AML-193 (cell line): ENCODE measurements at regions not wholly inside any gene's neighbourhood (a gene's known extent, or its start where the extent isn't known, plus 50 kb on each side); places are given as distances from the start of the nearest gene placed in this dataset.

ENCODE experiments used
- DNase-seq, 2 experiments: peaks; one replicate each; lab custom pipeline; 2025; lab: John Stamatoyannopoulos, UW

DNA sequence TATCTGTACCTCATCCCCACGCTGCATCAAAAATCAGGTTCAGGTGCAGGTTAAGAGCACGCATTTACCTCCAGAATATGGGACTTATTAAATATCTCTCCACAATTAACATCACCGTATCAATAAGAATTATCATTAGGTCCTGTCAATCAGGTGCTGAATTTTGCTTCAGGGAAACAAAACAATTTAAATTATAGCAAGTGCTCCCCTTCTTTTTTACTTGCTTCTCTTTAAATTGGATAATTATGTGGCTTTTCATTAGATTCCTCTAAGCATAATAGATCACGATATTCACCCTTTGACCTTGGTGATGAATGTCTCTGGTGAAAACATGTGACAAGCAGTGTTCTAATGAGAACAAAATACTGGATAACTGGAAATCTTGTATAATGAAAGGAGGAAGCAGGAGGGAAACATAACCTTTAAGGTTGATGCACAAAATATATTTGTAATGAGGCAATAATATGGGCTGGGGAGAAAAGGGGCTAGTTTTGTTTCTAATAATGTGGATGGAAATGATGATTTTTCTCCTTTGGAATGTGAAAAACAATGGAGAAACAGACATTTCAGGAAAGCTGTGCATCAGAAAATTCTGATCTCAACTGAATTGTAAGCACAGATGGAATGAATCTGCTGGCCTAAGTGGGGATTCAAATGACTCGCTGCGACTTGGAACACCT lies 166.9 kb downstream of the SNX10 start:
- DNase-seq: no peak

DNA sequence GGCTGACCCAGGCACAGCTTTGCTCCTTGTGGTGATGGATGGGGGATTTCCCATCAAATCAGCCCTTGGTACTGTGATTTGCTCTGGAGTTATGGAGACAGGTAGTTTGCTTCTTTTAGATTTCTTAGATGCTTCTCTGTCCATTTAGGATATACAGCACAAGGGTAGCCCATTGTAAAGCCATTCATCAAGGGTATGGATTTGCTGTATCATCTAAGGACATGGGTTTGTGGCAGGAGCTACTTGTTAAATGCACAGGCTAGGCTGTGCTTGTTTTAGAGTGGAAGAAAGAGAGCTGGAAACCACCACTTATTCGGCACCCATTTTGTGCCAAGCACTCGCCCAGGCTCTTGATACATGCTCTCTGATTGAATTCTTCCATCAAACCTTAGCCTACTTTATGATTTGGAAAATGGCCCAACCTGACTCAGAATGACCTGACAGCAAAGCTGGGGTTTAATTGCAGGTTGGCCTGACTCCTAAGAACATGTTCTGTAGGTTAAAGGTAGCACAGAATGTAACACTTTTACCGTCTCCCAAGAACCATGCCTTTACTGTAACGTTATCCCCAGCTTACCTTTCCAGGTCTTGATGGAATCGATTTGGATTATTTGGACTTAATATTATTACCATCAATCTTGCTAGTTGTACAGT lies 168.0 kb downstream of the SNX10 start:
- DNase-seq: no peak

DNA sequence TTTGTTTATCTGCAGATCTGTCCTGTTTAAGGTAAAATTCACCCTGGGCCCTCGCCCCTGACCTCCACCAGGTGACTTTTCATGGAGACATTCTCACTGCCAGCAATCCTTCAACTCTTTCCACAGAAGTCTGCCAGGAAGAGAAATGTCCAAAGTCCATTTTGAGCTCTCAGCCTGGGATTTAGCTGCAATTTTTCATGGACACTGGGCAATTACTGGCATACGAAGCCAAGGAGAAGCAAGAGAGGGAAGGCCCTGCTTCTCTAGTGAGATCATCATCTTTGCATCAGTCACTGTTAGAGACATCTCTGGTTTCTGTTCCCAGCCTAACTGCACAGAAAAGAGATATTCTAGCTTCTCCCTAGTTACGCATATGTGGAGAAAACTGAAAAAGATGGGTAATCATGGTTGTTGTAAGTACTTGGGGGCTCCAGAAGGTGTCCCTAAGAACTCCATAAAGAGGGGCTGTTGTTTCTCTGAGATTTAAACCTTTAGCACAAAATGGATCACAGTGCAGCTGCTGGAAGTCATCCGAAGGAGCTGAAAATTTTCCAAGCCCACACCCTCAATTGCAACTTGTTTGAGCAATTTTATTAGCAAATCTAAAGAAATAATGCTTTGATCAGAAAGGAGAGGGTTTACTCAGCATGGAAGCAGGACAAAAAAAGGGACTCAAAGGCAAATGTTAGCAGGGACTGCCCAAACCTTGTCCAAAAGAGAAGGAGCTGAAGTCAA lies 168.9 kb downstream of the SNX10 start:
- no peak for DNase-seq

DNA sequence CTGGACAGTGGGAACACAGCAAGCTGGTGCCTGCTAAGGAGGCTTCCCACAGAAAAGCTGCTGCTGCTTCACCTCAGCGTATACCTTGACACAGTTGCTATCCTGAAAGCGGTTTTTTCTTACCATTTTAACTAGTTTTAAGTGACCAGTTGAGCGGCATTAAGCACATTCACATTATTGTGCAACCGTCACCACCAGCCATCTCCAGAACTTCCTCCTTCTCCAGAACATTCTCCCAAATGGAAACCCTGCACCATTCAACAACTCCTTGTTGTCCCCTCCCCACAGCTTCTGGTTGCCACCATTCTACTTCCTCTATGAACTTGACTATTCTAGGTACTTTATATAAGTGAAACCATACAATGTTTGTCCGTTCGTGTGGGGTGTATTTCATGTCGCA lies 169.9 kb downstream of the SNX10 start:
- no peak for DNase-seq

DNA sequence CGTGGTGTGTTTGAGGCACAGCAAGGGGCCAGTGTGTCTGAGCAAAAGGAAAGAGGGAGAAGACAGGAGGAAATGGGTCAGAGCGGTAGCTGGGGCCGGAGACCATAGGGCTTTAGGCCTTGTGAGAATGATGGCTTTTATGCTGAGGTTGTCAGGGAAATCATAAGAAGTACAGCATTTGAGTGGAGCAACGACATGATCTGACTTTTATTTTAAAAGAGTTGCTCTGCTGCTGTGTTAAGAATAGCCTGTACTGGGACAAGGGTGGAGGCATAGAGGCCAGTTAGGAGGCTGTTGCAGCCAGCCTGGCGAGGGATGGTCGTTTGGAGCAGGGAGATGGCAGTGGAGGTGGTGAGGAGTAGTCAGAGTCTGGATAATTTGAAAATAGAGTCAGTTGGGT lies 174.3 kb downstream of the SNX10 start:
- no peak for DNase-seq

DNA sequence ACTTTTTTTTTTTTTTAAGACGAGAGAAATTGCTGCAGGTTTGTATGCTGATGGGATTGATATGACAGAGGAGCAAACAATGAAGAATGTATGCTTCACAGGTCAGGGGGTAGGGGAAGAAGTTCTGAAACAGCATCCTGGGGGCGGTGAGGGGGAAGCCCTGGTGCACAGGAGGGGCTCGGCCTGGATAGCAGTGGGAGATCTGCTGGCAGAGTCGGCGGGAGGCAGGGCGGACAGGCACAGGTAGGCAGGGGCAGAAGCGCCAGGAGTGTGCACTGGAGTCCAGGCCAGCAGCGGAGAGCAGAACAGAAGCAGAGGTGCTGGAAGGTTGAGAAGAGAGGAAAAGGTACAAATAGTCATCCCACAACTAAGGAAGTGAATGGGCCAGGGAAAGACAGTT lies 175.4 kb downstream of the SNX10 start:
- DNase-seq: no peak

DNA sequence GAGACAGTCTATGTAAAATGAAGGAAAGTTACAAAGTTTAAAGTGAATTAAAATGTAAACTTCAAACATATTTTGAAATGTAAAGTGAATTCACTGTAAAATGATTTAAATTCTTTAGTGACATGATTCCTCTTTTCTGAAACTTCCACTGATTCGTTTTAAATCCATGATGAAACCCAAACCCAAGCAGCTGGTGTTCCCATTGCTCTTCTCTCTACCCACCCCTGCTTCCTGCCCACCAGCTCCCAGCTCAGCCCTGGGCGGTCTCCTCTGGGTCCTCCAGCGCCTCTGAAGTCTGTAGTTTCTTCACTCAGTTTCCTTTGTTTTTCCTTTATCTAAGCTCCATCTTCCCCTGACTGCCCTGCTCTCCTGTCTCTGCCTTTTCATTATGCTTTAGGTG lies 175.9 kb downstream of the SNX10 start:
- no peak for DNase-seq

DNA sequence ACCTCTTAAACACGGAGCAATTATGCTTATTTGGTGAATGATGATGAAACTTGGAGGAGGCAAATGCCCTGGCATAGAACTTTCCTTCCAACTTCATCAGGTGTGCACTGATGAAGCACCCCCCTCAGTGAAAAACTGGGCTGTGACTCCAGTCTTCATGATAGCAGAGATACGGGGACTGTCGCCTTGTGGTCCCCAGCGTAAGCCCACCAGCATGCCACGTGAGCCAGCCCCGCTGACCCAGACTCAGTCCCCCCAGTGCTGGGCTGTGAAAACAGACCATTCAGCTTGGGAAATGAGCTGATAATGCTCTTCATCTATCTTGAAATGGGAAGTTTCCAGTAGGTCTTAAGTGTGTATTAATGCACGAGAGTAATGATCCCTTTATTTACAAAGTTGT lies 177.0 kb downstream of the SNX10 start:
- no peak for DNase-seq

DNA sequence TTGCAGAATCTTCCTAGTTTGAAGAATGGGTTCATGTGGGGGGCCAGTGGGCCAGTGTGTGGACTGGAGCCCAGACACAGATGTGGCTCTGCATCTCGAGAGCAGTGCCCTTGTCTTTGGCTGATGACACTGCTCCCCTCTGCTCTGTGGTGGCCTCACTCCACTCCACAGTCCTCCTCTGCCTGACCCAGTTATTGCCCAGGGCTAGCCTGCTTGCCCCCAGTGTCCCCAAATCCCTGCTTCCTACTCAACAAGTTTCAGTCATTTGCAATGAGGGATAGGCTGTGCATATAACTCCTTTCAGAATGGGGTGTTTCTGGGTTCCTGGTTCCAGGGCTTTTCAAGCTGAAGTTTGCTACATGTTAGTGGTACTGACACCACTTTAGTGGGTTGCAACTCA lies 177.5 kb downstream of the SNX10 start:
- DNase-seq: no peak

DNA sequence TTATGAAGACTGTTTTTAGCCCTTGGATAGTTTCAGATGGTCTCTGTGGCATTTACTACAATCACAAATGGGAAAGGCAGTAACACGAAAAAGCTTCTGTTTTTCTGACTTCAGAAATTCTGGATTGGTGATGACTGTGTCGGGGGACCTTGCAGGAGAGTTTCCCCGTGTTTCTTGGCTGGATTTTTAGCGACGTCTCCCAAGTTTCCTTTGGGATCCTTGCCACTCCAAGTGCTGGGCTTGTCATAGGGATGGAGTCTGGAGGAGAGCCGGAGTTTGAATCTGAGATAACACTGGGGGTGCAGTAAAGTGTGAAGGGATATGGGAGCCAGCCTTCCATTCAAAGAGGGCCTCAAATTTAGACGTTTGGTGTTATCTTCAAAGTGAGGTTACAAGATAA lies 179.0 kb downstream of the SNX10 start:
- no peak for DNase-seq

DNA sequence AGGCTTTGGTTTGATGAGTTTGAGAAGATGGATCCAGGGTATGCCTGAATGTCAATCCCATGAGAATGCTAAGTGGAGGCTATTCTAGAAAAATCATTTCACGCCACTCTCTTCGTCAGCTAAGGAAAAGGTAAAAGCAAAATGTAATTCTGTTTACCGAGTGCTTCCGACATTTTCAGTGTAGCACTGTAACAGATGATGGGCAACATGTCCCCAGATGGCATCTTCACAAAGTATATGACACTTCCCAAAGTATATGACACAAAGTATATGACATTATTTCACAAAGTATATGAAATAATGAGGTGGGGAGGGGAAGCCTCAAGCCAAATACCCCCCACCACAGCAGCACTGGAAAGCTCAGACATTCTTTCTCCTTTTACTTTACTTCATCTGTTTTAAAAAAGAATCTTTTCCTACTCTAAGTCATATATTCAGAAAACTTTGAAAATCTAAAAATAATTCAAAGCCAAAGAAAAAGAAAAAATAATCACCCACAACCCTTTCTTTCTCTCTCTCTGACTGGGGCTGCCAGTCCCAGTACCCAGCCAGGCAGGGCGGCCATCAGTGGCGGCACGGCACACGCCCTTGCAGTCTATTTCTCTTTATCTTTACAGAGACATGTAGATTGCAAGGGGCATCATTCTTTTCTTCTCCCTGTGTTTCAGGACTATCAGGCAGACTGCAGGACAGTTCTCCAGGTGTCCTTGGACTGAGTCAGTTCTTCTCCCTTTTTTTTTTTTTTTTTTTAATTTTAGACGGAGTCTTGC lies 179.8 kb downstream of the SNX10 start:
- no peak for DNase-seq

DNA sequence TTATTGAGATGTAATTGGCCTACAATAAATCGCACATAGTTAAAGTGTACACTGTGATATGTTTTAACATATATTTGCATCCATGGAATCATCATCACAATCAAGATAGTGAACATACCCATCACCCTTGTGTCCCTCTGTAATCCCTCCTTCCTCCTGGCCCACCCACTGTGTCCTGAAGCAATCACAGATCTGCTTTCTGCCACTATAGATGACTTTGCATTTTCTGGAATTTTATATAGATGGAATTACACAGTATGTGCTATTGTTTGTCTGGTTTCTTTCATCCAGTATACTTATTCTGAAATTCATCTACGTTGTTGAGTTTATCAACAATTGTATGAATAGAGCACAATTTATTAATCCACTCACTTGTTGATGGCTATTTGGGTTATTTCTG lies 181.3 kb downstream of the SNX10 start:
- no peak for DNase-seq

DNA sequence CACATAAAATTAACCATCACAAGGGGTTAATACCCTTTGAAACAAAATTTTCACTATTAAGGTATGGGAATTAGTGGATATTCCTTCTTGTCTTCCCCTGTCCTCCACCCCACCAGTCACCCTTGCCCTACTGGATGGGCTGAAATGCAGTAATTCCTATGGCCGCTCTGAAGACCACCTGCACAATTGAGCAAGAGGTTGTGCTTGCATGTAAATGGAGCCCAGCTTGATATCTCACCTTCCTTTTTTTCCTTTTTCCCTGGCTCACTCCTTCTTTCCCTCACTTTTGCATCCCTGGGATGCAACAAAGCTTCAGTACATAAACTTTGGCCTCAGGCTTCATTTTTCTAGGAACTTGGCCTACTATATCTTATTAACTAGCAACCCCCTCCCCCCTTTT lies 184.6 kb downstream of the SNX10 start:
- no peak for DNase-seq

DNA sequence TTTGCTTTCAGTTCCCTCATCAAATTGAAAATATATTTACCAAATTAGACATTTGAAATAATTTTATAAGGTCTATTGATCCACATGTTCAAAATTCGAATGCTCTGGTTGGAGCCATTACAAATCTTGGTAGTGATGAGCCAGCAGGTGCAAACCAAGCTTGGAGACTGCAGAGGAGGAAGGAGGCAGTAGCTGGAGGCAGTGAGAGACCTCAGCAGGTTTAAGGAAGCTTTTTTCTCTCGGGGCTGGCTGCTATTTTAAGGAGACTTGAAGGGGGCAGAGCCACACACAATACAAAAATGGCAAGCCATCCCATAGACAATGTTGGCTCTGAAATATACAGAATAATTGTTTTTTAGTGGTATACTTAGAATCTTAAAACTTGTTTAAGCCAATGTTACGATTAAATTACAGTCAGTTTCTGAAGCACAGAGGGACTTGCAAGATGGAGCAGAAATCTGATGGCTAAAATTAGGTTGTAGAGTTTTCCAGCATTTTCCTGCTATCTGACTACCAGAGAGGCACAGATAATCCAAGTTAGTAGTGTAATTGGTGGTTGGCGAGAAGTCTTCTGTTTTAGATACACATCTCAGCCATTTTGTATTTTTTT lies 185.8 kb downstream of the SNX10 start:
- no peak for DNase-seq

DNA sequence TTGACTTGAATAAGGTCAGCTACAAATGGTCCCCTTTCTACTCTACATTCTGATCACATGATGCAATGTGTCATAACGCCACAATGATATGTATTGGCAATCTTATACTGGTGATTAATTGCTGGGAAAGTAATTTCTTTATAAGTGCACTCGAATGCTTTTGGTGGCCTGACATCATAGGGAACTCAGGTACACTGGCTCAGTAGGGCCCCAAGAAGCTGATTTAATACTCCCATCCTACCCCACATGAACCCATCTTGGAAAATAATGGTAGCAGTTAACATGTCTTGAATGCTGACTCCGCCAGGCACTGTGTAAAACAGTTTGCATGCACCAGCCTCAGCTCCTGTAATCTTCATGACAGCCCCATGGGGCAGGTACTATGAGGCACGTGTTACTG lies 186.9 kb downstream of the SNX10 start:
- DNase-seq: no peak

DNA sequence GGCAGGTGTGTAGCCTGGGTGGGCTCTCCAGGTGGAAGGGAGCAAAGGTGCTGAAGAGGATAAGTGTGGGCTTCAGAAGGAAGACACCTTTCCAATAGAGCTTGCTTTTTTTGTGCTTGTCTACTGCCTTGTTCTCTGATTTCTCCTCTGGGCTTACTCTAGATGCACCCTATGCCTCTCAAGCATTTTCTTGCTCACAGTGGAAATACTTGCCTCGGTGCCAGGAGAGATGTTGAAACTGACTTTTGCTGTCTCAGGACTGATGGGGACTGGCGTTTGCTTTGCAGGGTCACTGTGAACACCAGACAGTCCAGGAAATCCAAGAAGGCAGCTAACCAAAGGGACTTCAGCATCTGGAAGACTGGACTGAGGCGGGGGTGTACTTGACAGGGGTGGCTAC lies 187.9 kb downstream of the SNX10 start:
- no peak for DNase-seq

DNA sequence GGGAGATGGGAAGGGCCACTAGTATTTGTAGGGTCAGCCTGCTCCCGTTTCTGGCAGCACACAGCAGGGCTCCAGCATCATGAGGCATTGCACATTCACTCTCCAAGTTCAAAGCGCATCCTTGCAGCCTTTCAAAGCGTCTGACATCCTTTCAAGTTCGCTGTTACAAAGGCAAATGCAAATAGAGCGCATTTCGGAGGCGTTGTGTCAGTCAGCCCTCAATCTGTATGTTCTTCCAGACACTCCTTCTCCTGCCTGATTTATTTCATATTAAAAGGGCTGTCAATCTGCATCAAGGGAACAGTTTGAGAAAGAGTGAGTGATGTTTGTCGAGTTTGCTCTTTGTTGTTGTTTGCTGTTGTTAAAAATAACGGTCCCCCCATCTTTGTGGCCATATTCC lies 188.5 kb downstream of the SNX10 start:
- no peak for DNase-seq

DNA sequence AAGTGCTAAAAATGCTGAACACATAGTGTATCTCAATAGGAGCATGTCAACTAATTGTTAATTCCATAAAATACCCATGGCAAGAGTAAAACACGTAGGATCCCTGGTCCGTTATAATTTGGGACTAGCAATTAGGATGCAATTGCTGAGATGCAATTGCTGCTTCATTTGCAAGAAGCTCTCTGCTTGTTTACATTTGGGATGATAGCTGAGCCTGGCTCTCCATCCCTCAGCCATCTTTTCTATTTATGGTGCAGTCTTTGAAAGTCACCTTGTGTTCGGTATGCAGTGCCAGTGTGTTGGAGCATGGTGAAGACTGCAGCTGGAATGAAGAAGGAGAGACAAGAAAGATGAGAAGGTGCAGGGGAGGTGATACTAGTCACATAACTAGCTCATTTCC lies 191.3 kb downstream of the SNX10 start:
- no peak for DNase-seq

DNA sequence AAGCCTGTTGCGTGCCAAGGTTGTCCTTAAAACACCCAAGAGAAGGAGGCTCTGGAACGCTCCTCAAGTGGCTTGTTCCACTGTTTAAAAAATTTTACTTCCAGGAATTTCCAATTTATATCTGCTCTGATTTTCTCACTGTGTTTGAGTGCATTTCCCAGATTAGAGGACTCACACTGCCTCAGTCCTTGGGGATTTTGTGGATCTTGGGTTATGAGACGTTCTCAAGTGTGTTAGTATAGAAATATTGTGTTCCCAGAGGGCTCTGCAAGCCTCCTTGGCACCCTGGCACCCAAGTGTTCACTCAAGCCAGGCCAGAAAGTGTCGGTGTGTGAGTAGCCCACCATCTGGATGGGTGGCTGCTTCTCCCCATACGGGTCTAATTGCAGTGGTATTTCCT lies 192.2 kb downstream of the SNX10 start:
- no peak for DNase-seq

DNA sequence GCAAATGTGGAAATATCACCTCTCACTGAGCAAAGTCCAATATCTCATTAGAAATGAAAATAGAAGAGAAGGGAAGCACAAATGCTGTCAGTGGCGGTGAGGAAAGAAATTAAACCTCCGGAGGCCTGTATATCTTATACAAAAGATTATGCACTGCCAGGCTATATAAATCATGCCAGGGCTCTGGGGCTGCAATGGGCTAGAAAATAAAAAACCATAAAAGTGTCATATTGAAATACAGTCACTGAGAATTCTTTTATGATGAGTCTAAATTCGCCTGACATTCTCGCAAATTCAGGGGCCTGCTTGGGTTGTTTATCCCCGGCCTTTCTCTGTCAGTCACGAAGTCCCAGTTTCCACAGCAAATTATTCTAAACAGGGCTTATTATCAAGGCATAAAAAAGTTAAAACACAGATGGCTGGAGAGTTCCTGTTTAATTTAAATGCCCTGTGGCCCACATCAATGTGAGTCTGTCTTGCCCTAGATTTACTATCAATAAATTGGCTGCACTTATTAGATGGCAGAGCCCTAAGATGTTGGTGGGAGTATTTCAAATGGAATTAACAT lies 193.8 kb downstream of the SNX10 start:
- no peak for DNase-seq

DNA sequence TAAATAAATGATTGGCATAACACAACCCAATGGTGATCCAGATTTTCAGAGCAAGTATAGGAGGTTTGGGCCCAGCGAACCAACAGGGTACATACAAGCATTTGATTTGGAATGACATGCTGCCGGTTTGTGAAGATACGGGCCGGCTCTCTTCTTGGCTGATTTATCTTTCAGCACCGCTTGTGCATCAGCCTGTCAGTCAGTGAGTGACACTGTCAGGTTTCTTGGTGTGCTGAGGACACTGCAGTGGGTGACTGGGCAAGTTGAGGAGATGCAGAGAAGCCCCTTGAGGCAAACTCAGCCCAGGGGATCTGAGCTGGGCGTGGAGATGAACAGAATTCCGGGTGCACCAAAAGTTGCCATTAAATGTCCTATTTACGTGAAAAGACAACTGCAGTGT lies 194.5 kb downstream of the SNX10 start:
- no peak for DNase-seq
